ENCODE measurements at regions not wholly inside any gene's neighbourhood (a gene's known extent, or its start where the extent isn't known, plus 50 kb on each side); places are given as distances from the start of the nearest gene placed in this dataset.

GRCh38 chr3:18780959-18781358 lies 355.8 kb upstream of the SATB1 start:
- TF ChIP-seq EZH2phosphoT487 (IDR thresholded peaks at IDR 0.05; ENCODE audit: insufficient read depth, low read depth), result no peak
- TF ChIP-seq EZH2 (IDR thresholded peaks at IDR 0.05; ENCODE audit: insufficient read depth, poor library complexity, severe bottlenecking), result no peak

Data from GM23248 (cell line).